ENCODE measurements at regions not wholly inside any gene's neighbourhood (a gene's known extent, or its start where the extent isn't known, plus 50 kb on each side); places are given as distances from the start of the nearest gene placed in this dataset.

- H3K9me3 ChIP-seq (ENCODE audit: control insufficient read depth, insufficient read depth, low read length) = no peaks in the 10 kb centered on the region
- H3F3A ChIP-seq (ENCODE audit: control insufficient read depth, insufficient read depth) = no peaks in the 10 kb centered on the region
- no peaks in the 10 kb centered on the region for H3K9me2 ChIP-seq (replicated peaks; ENCODE audit: control insufficient read depth, low read length)
- no peak overlapping the region for H3K27ac ChIP-seq (ENCODE audit: low read depth, low read length)
- H3K4me2 ChIP-seq (ENCODE audit: low read length) = no peak overlapping the region
- no peak overlapping the region for H3K4me3 ChIP-seq (ENCODE audit: low read length)
- H4K20me1 ChIP-seq (ENCODE audit: control insufficient read depth, insufficient read depth, low read depth, low read length) = no peaks in the 10 kb centered on the region
- H3K27me3 ChIP-seq (ENCODE audit: control insufficient read depth, low read length) = no peaks in the 10 kb centered on the region
- H3K4me1 ChIP-seq (ENCODE audit: control insufficient read depth, low read length) = no peaks in the 10 kb centered on the region
- H3K36me3 ChIP-seq (ENCODE audit: control insufficient read depth, low read length) = no peaks in the 10 kb centered on the region
- no peaks in the 10 kb centered on the region for H3K79me2 ChIP-seq (ENCODE audit: control insufficient read depth, low read length)
- TF ChIP-seq, protein P1, sequence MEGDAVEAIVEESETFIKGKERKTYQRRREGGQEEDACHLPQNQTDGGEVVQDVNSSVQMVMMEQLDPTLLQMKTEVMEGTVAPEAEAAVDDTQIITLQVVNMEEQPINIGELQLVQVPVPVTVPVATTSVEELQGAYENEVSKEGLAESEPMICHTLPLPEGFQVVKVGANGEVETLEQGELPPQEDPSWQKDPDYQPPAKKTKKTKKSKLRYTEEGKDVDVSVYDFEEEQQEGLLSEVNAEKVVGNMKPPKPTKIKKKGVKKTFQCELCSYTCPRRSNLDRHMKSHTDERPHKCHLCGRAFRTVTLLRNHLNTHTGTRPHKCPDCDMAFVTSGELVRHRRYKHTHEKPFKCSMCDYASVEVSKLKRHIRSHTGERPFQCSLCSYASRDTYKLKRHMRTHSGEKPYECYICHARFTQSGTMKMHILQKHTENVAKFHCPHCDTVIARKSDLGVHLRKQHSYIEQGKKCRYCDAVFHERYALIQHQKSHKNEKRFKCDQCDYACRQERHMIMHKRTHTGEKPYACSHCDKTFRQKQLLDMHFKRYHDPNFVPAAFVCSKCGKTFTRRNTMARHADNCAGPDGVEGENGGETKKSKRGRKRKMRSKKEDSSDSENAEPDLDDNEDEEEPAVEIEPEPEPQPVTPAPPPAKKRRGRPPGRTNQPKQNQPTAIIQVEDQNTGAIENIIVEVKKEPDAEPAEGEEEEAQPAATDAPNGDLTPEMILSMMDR (IDR thresholded peaks at IDR 0.05; ENCODE audit: low read depth, low read length, poor library complexity, severe bottlenecking) = no peak
- no peak for TF ChIP-seq EZH2phosphoT487 (IDR thresholded peaks at IDR 0.05; ENCODE audit: borderline replicate concordance, low read length)
Measured at GRCh38 chr21:27173053-27173452, 206.2 kb upstream of the ADAMTS5 start.

GRCh38 chr21:27171707-27172106 lies 204.8 kb upstream of the ADAMTS5 start:
- no peaks in the 10 kb centered on the region for H3K27me3 ChIP-seq (ENCODE audit: control insufficient read depth, low read length)
- no peaks in the 10 kb centered on the region for H4K20me1 ChIP-seq (ENCODE audit: control insufficient read depth, insufficient read depth, low read depth, low read length)
- no peak overlapping the region for H3K27ac ChIP-seq (ENCODE audit: low read depth, low read length)
- TF ChIP-seq, protein P1 (IDR thresholded peaks at IDR 0.05; ENCODE audit: low read depth, low read length, poor library complexity, severe bottlenecking) = no peak
- TF ChIP-seq EZH2phosphoT487 (IDR thresholded peaks at IDR 0.05; ENCODE audit: borderline replicate concordance, low read length) = no peak
- H3K36me3 ChIP-seq (ENCODE audit: control insufficient read depth, low read length) = no peaks in the 10 kb centered on the region
- no peak overlapping the region for H3K4me3 ChIP-seq (ENCODE audit: low read length)
- H3F3A ChIP-seq (ENCODE audit: control insufficient read depth, insufficient read depth) = no peaks in the 10 kb centered on the region
- H3K9me3 ChIP-seq (ENCODE audit: control insufficient read depth, insufficient read depth, low read length) = no peaks in the 10 kb centered on the region
- no peaks in the 10 kb centered on the region for H3K4me1 ChIP-seq (ENCODE audit: control insufficient read depth, low read length)
- H3K4me2 ChIP-seq (ENCODE audit: low read length) = no peak overlapping the region
- no peaks in the 10 kb centered on the region for H3K9me2 ChIP-seq (replicated peaks; ENCODE audit: control insufficient read depth, low read length)
- H3K79me2 ChIP-seq (ENCODE audit: control insufficient read depth, low read length) = no peaks in the 10 kb centered on the region

- Histone ChIP-seq H3K4me3 (ENCODE audit: low read length) (no peak overlapping the region), H3K79me2 (ENCODE audit: control insufficient read depth, low read length) (no peaks in the 10 kb centered on the region), H3F3A (ENCODE audit: control insufficient read depth, insufficient read depth) (no peaks in the 10 kb centered on the region), H4K20me1 (ENCODE audit: control insufficient read depth, insufficient read depth, low read depth, low read length) (no peaks in the 10 kb centered on the region), H3K9me3 (ENCODE audit: control insufficient read depth, insufficient read depth, low read length) (no peaks in the 10 kb centered on the region), H3K36me3 (ENCODE audit: control insufficient read depth, low read length) (no peaks in the 10 kb centered on the region), H3K4me2 (ENCODE audit: low read length) (no peak overlapping the region), H3K9me2 (replicated peaks; ENCODE audit: control insufficient read depth, low read length) (no peaks in the 10 kb centered on the region), H3K4me1 (ENCODE audit: control insufficient read depth, low read length) (no peaks in the 10 kb centered on the region), H3K27ac (ENCODE audit: low read depth, low read length) (no peak overlapping the region), H3K27me3 (ENCODE audit: control insufficient read depth, low read length) (no peaks in the 10 kb centered on the region)
- TF ChIP-seq, protein P1 (IDR thresholded peaks at IDR 0.05; ENCODE audit: low read depth, low read length, poor library complexity, severe bottlenecking) = no peak
- TF ChIP-seq EZH2phosphoT487 (IDR thresholded peaks at IDR 0.05; ENCODE audit: borderline replicate concordance, low read length) = no peak
Measured at GRCh38 chr21:27168084-27168483, 201.2 kb upstream of the ADAMTS5 start.
